GM23338 (cell line): ENCODE measurements at regions not wholly inside any gene's neighbourhood (a gene's known extent, or its start where the extent isn't known, plus 50 kb on each side); places are given as distances from the start of the nearest gene placed in this dataset.

Experiments
- ATAC-seq: fragments of 200-7000 bp; cut with Tn5 transposase; 3 replicates; pipeline ENCODE4 v1.9.1; 2020
- DNase-seq: peaks from one replicate; pipeline ENCODE4 v3.0.0-alpha.2; 2015; ENCODE audit warnings: low spot score
- H2AFZ ChIP-seq: fragments of 200-600 bp; sonication (generic); 2 replicates; pipeline ENCODE4 v1.8.0; 2016; ENCODE audit warnings: antibody characterized with exemption, mild to moderate bottlenecking, moderate library complexity
- H3F3A ChIP-seq: fragments of 200-600 bp; sonication (generic); replicated peaks from 2 replicates; pipeline ENCODE4 v1.8.0; 2017; ENCODE audit warnings: antibody characterized with exemption, mixed run types, low read depth
- H3K27ac ChIP-seq: fragments of 200-600 bp; sonication (generic); 2 replicates; pipeline ENCODE4 v1.6.1; 2016; ENCODE audit warnings: low read depth
- H3K27me3 ChIP-seq: fragments of 200-600 bp; sonication (generic); 2 replicates; pipeline ENCODE4 v1.8.0; 2016; ENCODE audit warnings: mild to moderate bottlenecking, mixed run types, moderate library complexity; ENCODE audit not compliant: insufficient read depth
- H3K36me3 ChIP-seq: fragments of 200-600 bp; sonication (generic); 2 replicates; pipeline ENCODE4 v1.8.0; 2016; ENCODE audit warnings: mild to moderate bottlenecking; ENCODE audit not compliant: insufficient read depth
- H3K4me1 ChIP-seq: fragments of 200-600 bp; sonication (generic); 2 replicates; pipeline ENCODE4 v1.8.0; 2016; ENCODE audit warnings: mild to moderate bottlenecking, moderate library complexity; ENCODE audit not compliant: insufficient read depth
- H3K4me2 ChIP-seq: fragments of 200-600 bp; sonication (generic); 2 replicates; pipeline ENCODE4 v1.7.1; 2017; ENCODE audit warnings: mixed run types
- H3K4me3 ChIP-seq: fragments of 200-600 bp; sonication (generic); 2 replicates; pipeline ENCODE4 v1.6.1; 2016; ENCODE audit warnings: mixed run types
- H3K79me2 ChIP-seq: fragments of 200-600 bp; sonication (generic); replicated peaks from 2 replicates; pipeline ENCODE4 v1.8.0; 2017; ENCODE audit warnings: mild to moderate bottlenecking; ENCODE audit not compliant: insufficient read depth
- H3K9me2 ChIP-seq: fragments of 200-600 bp; sonication (generic); 2 replicates; pipeline ENCODE4 v1.8.0; 2017; ENCODE audit not compliant: insufficient read depth
- H4K20me1 ChIP-seq: fragments of 200-600 bp; sonication (generic); replicated peaks from 2 replicates; pipeline ENCODE4 v1.8.0; 2017; ENCODE audit warnings: mild to moderate bottlenecking; ENCODE audit not compliant: insufficient read depth
- H3K27ac Mint-ChIP-seq: 2 replicates; pipeline ENCODE4 v1.8.0; 2020; ENCODE audit warnings: inconsistent platforms, mild to moderate bottlenecking, moderate library complexity, mixed read lengths
- H3K27me3 Mint-ChIP-seq: 3 replicates; pipeline ENCODE4 v1.8.0; 2022; ENCODE audit warnings: low read depth, mild to moderate bottlenecking, moderate library complexity, mixed read lengths, inconsistent platforms; ENCODE audit not compliant: insufficient read depth, poor library complexity
- H3K36me3 Mint-ChIP-seq: 3 replicates; pipeline ENCODE4 v1.8.0; 2021; ENCODE audit warnings: low read depth, mild to moderate bottlenecking, inconsistent platforms, moderate library complexity, mixed read lengths
- H3K4me1 Mint-ChIP-seq: 3 replicates; pipeline ENCODE4 v1.8.0; 2020; ENCODE audit warnings: mild to moderate bottlenecking, inconsistent platforms, mixed read lengths
- H3K4me3 Mint-ChIP-seq: 3 replicates; pipeline ENCODE4 v1.8.0; 2021; ENCODE audit warnings: moderate library complexity, mild to moderate bottlenecking, inconsistent platforms, mixed read lengths
- H3K9me3 Mint-ChIP-seq: 3 replicates; pipeline ENCODE4 v1.8.0; 2020; ENCODE audit warnings: moderate library complexity, mild to moderate bottlenecking, inconsistent platforms, mixed read lengths
- CREB1 ChIP-seq: fragments of 250-450 bp; sonication (Bioruptor Pico); IDR thresholded peaks from 2 replicates; pipeline ENCODE4 v1.5.0; 2020; ENCODE audit warnings: low read depth, mild to moderate bottlenecking, moderate library complexity
- CTCF ChIP-seq, 2 experiments: fragments of 200-600 bp in 1 of 2; sonication (generic) in 1 of 2; conservative IDR thresholded peaks; 2 replicates each; pipeline versions ENCODE4 v1.5.1 to v1.6.1; 2016 to 2017; ENCODE audit warnings: antibody characterized with exemption in 2 of 2, low read depth in 2 of 2, mild to moderate bottlenecking in 2 of 2, moderate library complexity in 1 of 2
- EZH2 ChIP-seq: fragments of 200-600 bp; sonication (generic); IDR thresholded peaks from one replicate; pipeline ENCODE4 v1.8.0; 2017; ENCODE audit warnings: antibody characterized with exemption, mild to moderate bottlenecking, low read depth; ENCODE audit not compliant: unreplicated experiment
- EZH2phosphoT487 ChIP-seq: fragments of 200-600 bp; sonication (generic); IDR thresholded peaks from one replicate; pipeline ENCODE4 v1.8.1; 2018; ENCODE audit warnings: antibody characterized with exemption; ENCODE audit not compliant: unreplicated experiment
- JUNB ChIP-seq: IDR thresholded peaks from one replicate; pipeline ENCODE4 v1.6.1; 2016; ENCODE audit warnings: antibody characterized with exemption; ENCODE audit not compliant: unreplicated experiment
- NANOG ChIP-seq: IDR thresholded peaks from 2 replicates; pipeline ENCODE4 v1.6.1; 2016; ENCODE audit warnings: antibody characterized with exemption, borderline replicate concordance
- POLR2AphosphoS5 ChIP-seq: IDR thresholded peaks from 2 replicates; pipeline ENCODE4 v1.6.1; 2016; ENCODE audit warnings: antibody characterized with exemption, low read depth
- STAT1 ChIP-seq: IDR thresholded peaks from one replicate; pipeline ENCODE4 v1.6.1; 2016; ENCODE audit warnings: antibody characterized with exemption; ENCODE audit not compliant: unreplicated experiment
- ZNF114 ChIP-seq: fragments of 250-450 bp; sonication (Bioruptor Pico); IDR thresholded peaks from 2 replicates; pipeline ENCODE4 v1.5.0; 2020; ENCODE audit warnings: mild to moderate bottlenecking, moderate library complexity
- ZNF331 ChIP-seq: fragments of 250-450 bp; sonication (Bioruptor Pico); IDR thresholded peaks from 2 replicates; pipeline ENCODE4 v1.5.0; 2020; ENCODE audit warnings: low read depth, mild to moderate bottlenecking, moderate library complexity
- ZNF462 ChIP-seq: fragments of 250-450 bp; sonication (Bioruptor Pico); IDR thresholded peaks from 2 replicates; pipeline ENCODE4 v1.5.0; 2020; ENCODE audit warnings: mild to moderate bottlenecking, moderate library complexity
- TF ChIP-seq, protein P1 (sequence below): IDR thresholded peaks from one replicate; pipeline ENCODE4 v1.6.1; 2018; ENCODE audit warnings: antibody characterized with exemption; ENCODE audit not compliant: unreplicated experiment
- TF ChIP-seq, protein P2 (sequence below): IDR thresholded peaks from 2 replicates; pipeline ENCODE4 v1.6.1; 2016; ENCODE audit warnings: antibody characterized with exemption

DNA sequence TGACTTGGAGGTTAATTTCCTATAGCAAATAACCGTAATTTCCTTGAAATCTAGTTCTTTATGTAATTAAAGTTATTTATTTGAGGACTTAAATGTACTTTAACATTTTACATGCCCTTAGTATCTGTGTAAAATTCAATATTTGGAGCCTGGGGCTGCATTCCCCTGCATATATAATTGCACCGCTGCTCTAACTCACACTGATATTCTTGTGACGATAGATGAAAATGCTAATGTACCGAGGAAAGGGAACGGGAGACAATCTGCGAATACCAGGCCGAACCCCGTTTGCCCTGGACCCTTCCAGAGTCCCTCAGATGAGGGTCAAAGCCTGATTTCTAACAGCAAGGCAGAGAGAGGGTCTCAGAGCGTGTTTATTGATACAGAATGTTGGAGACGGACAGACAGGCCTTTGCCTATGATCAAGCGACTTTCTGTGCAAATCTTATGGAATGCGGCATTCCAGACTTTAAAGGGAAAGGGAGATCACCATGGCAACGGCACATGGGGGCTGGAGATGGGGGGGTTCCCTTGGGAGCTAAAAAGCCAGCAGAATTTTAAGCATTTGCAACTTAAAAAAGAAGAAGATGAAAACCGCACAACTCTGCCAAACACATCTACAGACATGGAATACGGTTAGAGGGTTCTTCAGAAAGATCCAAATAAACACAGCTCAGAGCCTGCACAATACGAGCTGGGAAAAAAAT is 57.6 kb upstream of the TWIST2 start:
- Histone ChIP-seq H3K4me2 (no peak overlapping the region), H3F3A (no peaks in the 10 kb centered on the region), H3K36me3 (no peaks in the 10 kb centered on the region), H3K9me2 (no peaks in the 10 kb centered on the region), H3K4me3 (no peak overlapping the region), H3K27ac (no peak overlapping the region), H4K20me1 (no peaks in the 10 kb centered on the region), H3K79me2 (no peaks in the 10 kb centered on the region), H3K27me3 (no peaks in the 10 kb centered on the region), H3K4me1 (no peaks in the 10 kb centered on the region), H2AFZ (no peak overlapping the region)
- Mint-ChIP-seq H3K9me3 (peaks cover 7% of the 10 kb centered on the region; the same call in 2 of the 3 replicates), H3K4me1 (peaks cover 5% of the 10 kb centered on the region; the same call in 2 of the 3 replicates), H3K4me3 (no peak overlapping the region), H3K27ac (peak overlapping the region; percentile 49; the same call in 1 of the 2 replicates), H3K36me3 (no peaks in the 10 kb centered on the region; the same call in 2 of the 3 replicates), H3K27me3 (peaks cover 7% of the 10 kb centered on the region)
- no peak for DNase-seq
- ATAC-seq, result no peak
- TF ChIP-seq JUNB (no peak), STAT1 (no peak), ZNF114 (no peak), EZH2phosphoT487 (no peak), CREB1 (CRISPR knock-in tag) (no peak), POLR2AphosphoS5 (no peak), ZNF331 (CRISPR knock-in tag) (no peak), EZH2 (no peak), CTCF (conservative IDR thresholded peaks at IDR 0.05; ENCODE audit: low read depth in 2 of 2) (no peak), ZNF462 (CRISPR knock-in tag) (no peak), NANOG (no peak)
- TF ChIP-seq, protein P1, sequence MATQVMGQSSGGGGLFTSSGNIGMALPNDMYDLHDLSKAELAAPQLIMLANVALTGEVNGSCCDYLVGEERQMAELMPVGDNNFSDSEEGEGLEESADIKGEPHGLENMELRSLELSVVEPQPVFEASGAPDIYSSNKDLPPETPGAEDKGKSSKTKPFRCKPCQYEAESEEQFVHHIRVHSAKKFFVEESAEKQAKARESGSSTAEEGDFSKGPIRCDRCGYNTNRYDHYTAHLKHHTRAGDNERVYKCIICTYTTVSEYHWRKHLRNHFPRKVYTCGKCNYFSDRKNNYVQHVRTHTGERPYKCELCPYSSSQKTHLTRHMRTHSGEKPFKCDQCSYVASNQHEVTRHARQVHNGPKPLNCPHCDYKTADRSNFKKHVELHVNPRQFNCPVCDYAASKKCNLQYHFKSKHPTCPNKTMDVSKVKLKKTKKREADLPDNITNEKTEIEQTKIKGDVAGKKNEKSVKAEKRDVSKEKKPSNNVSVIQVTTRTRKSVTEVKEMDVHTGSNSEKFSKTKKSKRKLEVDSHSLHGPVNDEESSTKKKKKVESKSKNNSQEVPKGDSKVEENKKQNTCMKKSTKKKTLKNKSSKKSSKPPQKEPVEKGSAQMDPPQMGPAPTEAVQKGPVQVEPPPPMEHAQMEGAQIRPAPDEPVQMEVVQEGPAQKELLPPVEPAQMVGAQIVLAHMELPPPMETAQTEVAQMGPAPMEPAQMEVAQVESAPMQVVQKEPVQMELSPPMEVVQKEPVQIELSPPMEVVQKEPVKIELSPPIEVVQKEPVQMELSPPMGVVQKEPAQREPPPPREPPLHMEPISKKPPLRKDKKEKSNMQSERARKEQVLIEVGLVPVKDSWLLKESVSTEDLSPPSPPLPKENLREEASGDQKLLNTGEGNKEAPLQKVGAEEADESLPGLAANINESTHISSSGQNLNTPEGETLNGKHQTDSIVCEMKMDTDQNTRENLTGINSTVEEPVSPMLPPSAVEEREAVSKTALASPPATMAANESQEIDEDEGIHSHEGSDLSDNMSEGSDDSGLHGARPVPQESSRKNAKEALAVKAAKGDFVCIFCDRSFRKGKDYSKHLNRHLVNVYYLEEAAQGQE, result no peak
- TF ChIP-seq, protein P2, sequence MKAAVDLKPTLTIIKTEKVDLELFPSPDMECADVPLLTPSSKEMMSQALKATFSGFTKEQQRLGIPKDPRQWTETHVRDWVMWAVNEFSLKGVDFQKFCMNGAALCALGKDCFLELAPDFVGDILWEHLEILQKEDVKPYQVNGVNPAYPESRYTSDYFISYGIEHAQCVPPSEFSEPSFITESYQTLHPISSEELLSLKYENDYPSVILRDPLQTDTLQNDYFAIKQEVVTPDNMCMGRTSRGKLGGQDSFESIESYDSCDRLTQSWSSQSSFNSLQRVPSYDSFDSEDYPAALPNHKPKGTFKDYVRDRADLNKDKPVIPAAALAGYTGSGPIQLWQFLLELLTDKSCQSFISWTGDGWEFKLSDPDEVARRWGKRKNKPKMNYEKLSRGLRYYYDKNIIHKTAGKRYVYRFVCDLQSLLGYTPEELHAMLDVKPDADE, result no peak
